Astrocyte (in vitro differentiated cells and primary cell): ENCODE measurements at regions not wholly inside any gene's neighbourhood (a gene's known extent, or its start where the extent isn't known, plus 50 kb on each side); places are given as distances from the start of the nearest gene placed in this dataset.

Experiments used
- EZH2 ChIP-seq: IDR thresholded peaks from 2 replicates; pipeline ENCODE4 v1.6.1; 2012; ENCODE audit warnings: mild to moderate bottlenecking, low read length, inconsistent platforms; ENCODE audit not compliant: insufficient read depth
- TF ChIP-seq, protein P1 (sequence below): IDR thresholded peaks from 2 replicates; pipeline ENCODE4 v1.5.1; 2011; ENCODE audit warnings: low read depth, mild to moderate bottlenecking, inconsistent platforms, low read length, moderate library complexity; ENCODE audit not compliant: insufficient read depth

DNA sequence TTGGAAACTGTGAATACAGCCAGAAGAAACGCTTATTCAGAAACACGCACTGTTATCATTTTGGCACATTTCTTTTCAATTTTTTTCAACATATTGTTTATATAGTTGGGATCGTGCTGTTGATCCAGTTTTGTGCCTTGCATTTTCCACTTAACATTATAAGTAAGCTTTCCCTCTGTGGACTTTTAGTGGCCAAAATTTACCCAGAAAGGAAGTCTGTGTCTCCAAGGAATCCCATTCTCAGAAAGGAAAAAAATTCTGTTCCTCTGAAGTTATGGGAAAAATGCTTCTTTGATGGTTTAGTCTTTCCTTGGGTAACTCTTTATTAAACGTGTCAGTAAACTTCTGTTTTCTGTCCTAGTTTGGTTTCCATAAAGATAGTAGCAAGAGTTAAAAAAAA is 280.0 kb downstream of the REEP3 start:
- TF ChIP-seq, protein P1, sequence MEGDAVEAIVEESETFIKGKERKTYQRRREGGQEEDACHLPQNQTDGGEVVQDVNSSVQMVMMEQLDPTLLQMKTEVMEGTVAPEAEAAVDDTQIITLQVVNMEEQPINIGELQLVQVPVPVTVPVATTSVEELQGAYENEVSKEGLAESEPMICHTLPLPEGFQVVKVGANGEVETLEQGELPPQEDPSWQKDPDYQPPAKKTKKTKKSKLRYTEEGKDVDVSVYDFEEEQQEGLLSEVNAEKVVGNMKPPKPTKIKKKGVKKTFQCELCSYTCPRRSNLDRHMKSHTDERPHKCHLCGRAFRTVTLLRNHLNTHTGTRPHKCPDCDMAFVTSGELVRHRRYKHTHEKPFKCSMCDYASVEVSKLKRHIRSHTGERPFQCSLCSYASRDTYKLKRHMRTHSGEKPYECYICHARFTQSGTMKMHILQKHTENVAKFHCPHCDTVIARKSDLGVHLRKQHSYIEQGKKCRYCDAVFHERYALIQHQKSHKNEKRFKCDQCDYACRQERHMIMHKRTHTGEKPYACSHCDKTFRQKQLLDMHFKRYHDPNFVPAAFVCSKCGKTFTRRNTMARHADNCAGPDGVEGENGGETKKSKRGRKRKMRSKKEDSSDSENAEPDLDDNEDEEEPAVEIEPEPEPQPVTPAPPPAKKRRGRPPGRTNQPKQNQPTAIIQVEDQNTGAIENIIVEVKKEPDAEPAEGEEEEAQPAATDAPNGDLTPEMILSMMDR = no peak
- TF ChIP-seq EZH2 = no peak
